WTC11 (cell line): ENCODE measurements at regions not wholly inside any gene's neighbourhood (a gene's known extent, or its start where the extent isn't known, plus 50 kb on each side); places are given as distances from the start of the nearest gene placed in this dataset.

Experiments
- ATAC-seq: fragments of 200-7000 bp; cut with Tn5 transposase; 2 replicates; pipeline ENCODE4 v1.10.0; 2021; ENCODE audit warnings: mild to moderate bottlenecking, moderate library complexity
- CTCF ChIA-PET: fragments of 300-600 bp; sonication (Branson Sonifier 250); formaldehyde crosslinking; loops from one replicate; lab custom pipeline; 2021; ENCODE audit warnings: antibody characterized with exemption; lab: Charles Lee
- POLR2A ChIA-PET: fragments of 350-600 bp; sonication (Branson Sonifier 250); formaldehyde crosslinking; loops from one replicate; lab custom pipeline; 2021; ENCODE audit warnings: antibody characterized with exemption; lab: Charles Lee
- DNase-seq: peaks from one replicate; pipeline ENCODE4 v3.0.0; 2021; ENCODE audit warnings: low spot score
- H3K27ac Mint-ChIP-seq: 2 replicates; pipeline ENCODE4 v1.8.0; 2021; ENCODE audit warnings: mixed read lengths
- H3K27me3 Mint-ChIP-seq: 2 replicates; pipeline ENCODE4 v1.8.0; 2021; ENCODE audit warnings: low read depth, mild to moderate bottlenecking, moderate library complexity, mixed read lengths
- H3K36me3 Mint-ChIP-seq: 2 replicates; pipeline ENCODE4 v1.8.0; 2021; ENCODE audit warnings: mixed read lengths
- H3K4me1 Mint-ChIP-seq: 2 replicates; pipeline ENCODE4 v1.8.0; 2022; ENCODE audit warnings: mixed read lengths
- H3K4me3 Mint-ChIP-seq: 2 replicates; pipeline ENCODE4 v1.8.0; 2021; ENCODE audit warnings: mild to moderate bottlenecking, moderate library complexity, mixed read lengths
- H3K9me3 Mint-ChIP-seq: 2 replicates; pipeline ENCODE4 v1.8.0; 2021; ENCODE audit warnings: mixed read lengths
- ATF3 ChIP-seq: sonication (generic); formaldehyde crosslinking; conservative IDR thresholded peaks from 2 replicates; pipeline ENCODE4 v1.8.1; 2022; ENCODE audit warnings: mild to moderate bottlenecking, missing genetic modification reagents
- FOXK1 ChIP-seq: sonication (generic); formaldehyde crosslinking; IDR thresholded peaks from 2 replicates; pipeline ENCODE4 v1.8.0; 2022; ENCODE audit warnings: mild to moderate bottlenecking, moderate library complexity, missing genetic modification reagents
- FOXP1 ChIP-seq: sonication (generic); formaldehyde crosslinking; IDR thresholded peaks from 2 replicates; pipeline ENCODE4 v1.8.0; 2022; ENCODE audit warnings: missing genetic modification reagents, mild to moderate bottlenecking, moderate library complexity, borderline replicate concordance
- GRHL2 ChIP-seq: fragments of 250-450 bp; sonication (Bioruptor Pico); IDR thresholded peaks from 2 replicates; pipeline ENCODE4 v1.8.0; 2022; ENCODE audit warnings: mild to moderate bottlenecking, moderate library complexity; ENCODE audit not compliant: insufficient replicate concordance, severe bottlenecking
- JUN ChIP-seq: sonication (generic); formaldehyde crosslinking; IDR thresholded peaks from 2 replicates; pipeline ENCODE4 v1.8.0; 2023; ENCODE audit warnings: mild to moderate bottlenecking, missing genetic modification reagents
- MXD4 ChIP-seq: fragments of 250-450 bp; sonication (Bioruptor Pico); IDR thresholded peaks from 2 replicates; pipeline ENCODE4 v1.8.0; 2021; ENCODE audit warnings: mild to moderate bottlenecking, moderate library complexity, borderline replicate concordance
- MYBL2 ChIP-seq: sonication (generic); formaldehyde crosslinking; IDR thresholded peaks from 2 replicates; pipeline ENCODE4 v1.8.1; 2023; ENCODE audit warnings: mild to moderate bottlenecking, moderate library complexity, missing genetic modification reagents
- NR2C2 ChIP-seq: sonication (generic); formaldehyde crosslinking; IDR thresholded peaks from 2 replicates; pipeline ENCODE4 v1.8.0; 2022; ENCODE audit warnings: mild to moderate bottlenecking, missing genetic modification reagents
- NR3C1 ChIP-seq: sonication (generic); formaldehyde crosslinking; conservative IDR thresholded peaks from 2 replicates; pipeline ENCODE4 v1.8.1; 2023; ENCODE audit warnings: low read depth, mild to moderate bottlenecking, missing genetic modification reagents
- PRRX2 ChIP-seq: fragments of 250-450 bp; sonication (Bioruptor Pico); IDR thresholded peaks from 2 replicates; pipeline ENCODE4 v1.8.0; 2021; ENCODE audit warnings: mild to moderate bottlenecking
- RELA ChIP-seq: sonication (generic); formaldehyde crosslinking; IDR thresholded peaks from 2 replicates; pipeline ENCODE4 v1.8.1; 2022; ENCODE audit warnings: missing genetic modification reagents, mild to moderate bottlenecking, borderline replicate concordance
- SMAD4 ChIP-seq: sonication (generic); formaldehyde crosslinking; IDR thresholded peaks from 2 replicates; pipeline ENCODE4 v1.8.0; 2022; ENCODE audit warnings: mild to moderate bottlenecking, missing genetic modification reagents
- SOX15 ChIP-seq: fragments of 250-450 bp; sonication (Bioruptor Pico); IDR thresholded peaks from 2 replicates; pipeline ENCODE4 v1.9.0; 2021; ENCODE audit warnings: mild to moderate bottlenecking
- TCF7 ChIP-seq: sonication (generic); formaldehyde crosslinking; IDR thresholded peaks from 2 replicates; pipeline ENCODE4 v1.8.0; 2022; ENCODE audit warnings: mild to moderate bottlenecking, low read depth, missing genetic modification reagents, moderate library complexity
- USF2 ChIP-seq: sonication (generic); formaldehyde crosslinking; IDR thresholded peaks from 2 replicates; pipeline ENCODE4 v1.8.1; 2023; ENCODE audit warnings: mild to moderate bottlenecking, missing genetic modification reagents, moderate library complexity
- ZNF138 ChIP-seq: sonication (generic); formaldehyde crosslinking; conservative IDR thresholded peaks from 2 replicates; pipeline ENCODE4 v1.8.1; 2022; ENCODE audit warnings: mild to moderate bottlenecking, moderate library complexity, missing genetic modification reagents
- ZNF317 ChIP-seq: sonication (generic); formaldehyde crosslinking; IDR thresholded peaks from 2 replicates; pipeline ENCODE4 v1.8.1; 2023; ENCODE audit warnings: low read depth, mild to moderate bottlenecking, moderate library complexity, missing genetic modification reagents, borderline replicate concordance
- ZNF423 ChIP-seq: fragments of 250-450 bp; sonication (Bioruptor Pico); IDR thresholded peaks from 2 replicates; pipeline ENCODE4 v2.1.2; 2022; ENCODE audit warnings: mild to moderate bottlenecking, moderate library complexity
- ZNF671 ChIP-seq: fragments of 250-450 bp; sonication (Bioruptor Pico); IDR thresholded peaks from 2 replicates; pipeline ENCODE4 v1.8.0; 2021; ENCODE audit warnings: mild to moderate bottlenecking
- TF ChIP-seq, protein P1 (sequence below): sonication (generic); formaldehyde crosslinking; conservative IDR thresholded peaks from 2 replicates; pipeline ENCODE4 v1.8.1; 2023; ENCODE audit warnings: mild to moderate bottlenecking, low read depth, missing genetic modification reagents, moderate library complexity
- TF ChIP-seq, protein P2 (sequence below): sonication (generic); formaldehyde crosslinking; IDR thresholded peaks from 2 replicates; pipeline ENCODE4 v1.8.0; 2022; ENCODE audit warnings: mild to moderate bottlenecking, missing genetic modification reagents

DNA sequence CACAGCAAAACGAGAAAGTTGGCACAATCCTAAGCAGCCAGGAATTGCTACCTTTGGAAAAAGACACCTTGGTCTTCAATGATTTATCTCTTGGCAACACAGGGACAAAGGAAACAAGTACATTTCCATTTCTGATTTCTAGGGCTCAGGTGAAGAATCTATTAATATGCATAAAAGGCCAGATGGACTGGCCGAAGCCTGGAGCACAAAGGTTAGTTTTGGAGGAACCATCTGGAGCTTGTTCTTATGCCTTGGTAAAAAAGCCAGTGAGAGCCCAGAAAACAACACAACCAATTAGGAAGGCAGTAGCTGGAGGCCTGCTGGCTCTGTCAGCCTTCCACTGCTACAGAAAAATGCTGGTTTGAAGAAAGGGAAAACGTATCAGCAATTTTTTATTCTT, 713.5 kb upstream of the API5 start (continued):
- TF ChIP-seq, protein P1, sequence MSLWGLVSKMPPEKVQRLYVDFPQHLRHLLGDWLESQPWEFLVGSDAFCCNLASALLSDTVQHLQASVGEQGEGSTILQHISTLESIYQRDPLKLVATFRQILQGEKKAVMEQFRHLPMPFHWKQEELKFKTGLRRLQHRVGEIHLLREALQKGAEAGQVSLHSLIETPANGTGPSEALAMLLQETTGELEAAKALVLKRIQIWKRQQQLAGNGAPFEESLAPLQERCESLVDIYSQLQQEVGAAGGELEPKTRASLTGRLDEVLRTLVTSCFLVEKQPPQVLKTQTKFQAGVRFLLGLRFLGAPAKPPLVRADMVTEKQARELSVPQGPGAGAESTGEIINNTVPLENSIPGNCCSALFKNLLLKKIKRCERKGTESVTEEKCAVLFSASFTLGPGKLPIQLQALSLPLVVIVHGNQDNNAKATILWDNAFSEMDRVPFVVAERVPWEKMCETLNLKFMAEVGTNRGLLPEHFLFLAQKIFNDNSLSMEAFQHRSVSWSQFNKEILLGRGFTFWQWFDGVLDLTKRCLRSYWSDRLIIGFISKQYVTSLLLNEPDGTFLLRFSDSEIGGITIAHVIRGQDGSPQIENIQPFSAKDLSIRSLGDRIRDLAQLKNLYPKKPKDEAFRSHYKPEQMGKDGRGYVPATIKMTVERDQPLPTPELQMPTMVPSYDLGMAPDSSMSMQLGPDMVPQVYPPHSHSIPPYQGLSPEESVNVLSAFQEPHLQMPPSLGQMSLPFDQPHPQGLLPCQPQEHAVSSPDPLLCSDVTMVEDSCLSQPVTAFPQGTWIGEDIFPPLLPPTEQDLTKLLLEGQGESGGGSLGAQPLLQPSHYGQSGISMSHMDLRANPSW (CRISPR knock-in tag): no peak
- TF ChIP-seq TCF7 (CRISPR knock-in tag): no peak
- TF ChIP-seq ZNF423 (CRISPR knock-in tag): no peak
- no peak for TF ChIP-seq ATF3

GRCh38 chr11:42620796-42621195, 691.0 kb upstream of the API5 start:
- CTCF ChIA-PET: no interaction called here
- Mint-ChIP-seq H3K4me1 (peaks cover 6% of the 10 kb centered on the region), H3K4me3 (no peak overlapping the region), H3K27ac (no peak overlapping the region), H3K36me3 (no peaks in the 10 kb centered on the region), H3K27me3 (peaks cover 17% of the 10 kb centered on the region), H3K9me3 (peaks cover 4% of the 10 kb centered on the region; the same call in 1 of the 2 replicates)
- no peak for ATAC-seq
- DNase-seq: no peak
- POLR2A ChIA-PET: interaction anchor here (0.7 kb wide), 1 partner anchor 1266 kb away, joined by 3 read pairs; no protein-coding TSS in a partner anchor
- TF ChIP-seq SMAD4 (CRISPR knock-in tag) (no peak), ZNF138 (CRISPR knock-in tag) (no peak), MYBL2 (CRISPR knock-in tag) (no peak), RELA (CRISPR knock-in tag) (no peak), PRRX2 (no peak), NR3C1 (CRISPR knock-in tag) (no peak), ZNF423 (CRISPR knock-in tag) (no peak), MXD4 (CRISPR knock-in tag) (no peak)
- TF ChIP-seq, protein P2, sequence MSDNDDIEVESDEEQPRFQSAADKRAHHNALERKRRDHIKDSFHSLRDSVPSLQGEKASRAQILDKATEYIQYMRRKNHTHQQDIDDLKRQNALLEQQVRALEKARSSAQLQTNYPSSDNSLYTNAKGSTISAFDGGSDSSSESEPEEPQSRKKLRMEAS (CRISPR knock-in tag): no peak

DNA sequence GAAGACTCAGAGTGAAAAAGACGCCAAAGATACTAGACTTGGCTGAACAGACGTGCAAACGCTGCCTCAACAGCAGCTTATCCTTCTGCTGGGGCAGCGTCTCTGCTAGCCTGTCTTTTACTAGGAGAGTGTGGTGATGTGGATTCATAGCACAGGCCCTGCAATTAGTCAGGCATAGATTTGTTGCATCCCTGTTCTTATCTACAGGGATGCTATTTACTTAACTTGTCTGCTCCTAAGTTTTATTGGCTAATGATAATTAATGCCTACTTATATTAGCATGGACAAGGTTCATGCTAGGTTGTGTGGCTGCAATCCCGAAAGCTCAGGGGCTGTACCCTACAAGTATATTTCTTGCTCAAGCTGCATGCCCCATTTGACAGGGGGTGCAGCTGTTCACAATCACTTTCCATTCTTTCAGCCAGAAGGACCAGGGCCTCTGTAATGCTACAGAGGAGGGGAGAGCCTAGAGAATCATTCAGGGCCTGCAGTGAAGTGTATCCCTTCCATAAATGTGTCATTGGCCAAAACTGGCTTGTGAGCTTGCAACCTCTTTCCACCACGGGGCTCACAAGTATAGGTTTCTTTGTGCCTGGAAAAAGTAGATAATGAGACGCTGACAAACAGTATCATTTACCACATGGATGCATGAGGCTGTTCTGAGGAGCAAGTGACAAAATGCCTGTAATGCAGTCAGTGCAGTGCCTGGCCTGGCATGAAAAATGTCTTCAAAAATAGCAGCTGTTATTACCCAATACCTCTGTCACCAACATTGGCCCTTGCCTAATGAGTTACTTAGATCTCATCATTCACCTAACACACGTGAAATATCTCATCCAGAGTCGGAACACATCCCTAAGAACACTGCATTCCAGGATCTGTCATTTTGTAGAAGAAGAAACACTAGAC, 685.8 kb upstream of the API5 start:
- Mint-ChIP-seq H3K9me3 (no peaks in the 10 kb centered on the region), H3K36me3 (no peaks in the 10 kb centered on the region), H3K4me1 (peaks cover 6% of the 10 kb centered on the region), H3K4me3 (no peak overlapping the region), H3K27me3 (peaks cover 8% of the 10 kb centered on the region), H3K27ac (no peak overlapping the region)
- TF ChIP-seq ZNF138 (CRISPR knock-in tag) (no peak), FOXK1 (CRISPR knock-in tag) (no peak), SMAD4 (CRISPR knock-in tag) (no peak), SOX15 (CRISPR knock-in tag) (no peak), ZNF671 (CRISPR knock-in tag) (no peak), NR2C2 (CRISPR knock-in tag) (no peak), GRHL2 (CRISPR knock-in tag) (no peak), ZNF317 (CRISPR knock-in tag) (no peak), FOXP1 (CRISPR knock-in tag) (no peak), USF2 (CRISPR knock-in tag) (no peak), MYBL2 (CRISPR knock-in tag) (no peak), JUN (CRISPR knock-in tag) (no peak)
- ChIA-PET POLR2A (no interaction called here), CTCF (interaction anchor here (1.0 kb wide), 1 partner anchor 653 kb away, joined by 3 read pairs; no protein-coding TSS in a partner anchor)
- no peak for DNase-seq
- ATAC-seq: no peak
